Hematopoietic multipotent progenitor cell (in vitro differentiated cells): ENCODE measurements at regions not wholly inside any gene's neighbourhood (a gene's known extent, or its start where the extent isn't known, plus 50 kb on each side); places are given as distances from the start of the nearest gene placed in this dataset.
"Not testable (repeated sequence)": the region's sequence is repeated elsewhere in the genome, so short reads cannot be mapped to it uniquely, and the experiment has no call there.

Experiments used
- DNase-seq, 3 donors: peaks; one replicate each; pipeline ENCODE4 v3.0.0-alpha.2; 2011 to 2015; ENCODE audit warnings: low read depth in 2 of 3, low spot score in 2 of 3

- no peak for DNase-seq
Measured at GRCh38 chr18:65671621-65672415, 79.0 kb upstream of the CDH7 start.

- not testable (repeated sequence) for DNase-seq
Measured at GRCh38 chr18:65670145-65670544, 80.7 kb upstream of the CDH7 start.

GRCh38 chr18:65661391-65661790, 89.4 kb upstream of the CDH7 start:
- DNase-seq: no peak

GRCh38 chr18:65659912-65660311, 90.9 kb upstream of the CDH7 start:
- no peak for DNase-seq

DNA sequence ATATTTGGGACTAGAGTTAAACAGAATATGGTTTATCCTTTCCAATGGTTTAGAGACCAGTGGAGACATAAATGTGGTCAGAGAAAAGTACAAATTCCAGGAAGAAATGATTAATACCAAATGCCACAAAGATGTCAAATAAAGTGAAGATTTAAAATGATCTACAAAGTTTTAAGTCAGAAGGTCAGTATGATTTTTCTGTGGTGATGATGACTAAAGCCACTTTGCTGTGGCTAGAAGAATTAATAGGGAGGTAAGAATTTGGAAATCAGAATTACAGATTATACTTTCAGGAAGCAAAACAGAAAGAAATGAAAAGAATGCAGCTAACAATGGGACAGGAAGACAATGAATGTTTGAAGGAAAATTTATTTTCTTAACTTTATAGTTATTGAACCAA, 91.5 kb upstream of the CDH7 start:
- no peak for DNase-seq

DNA sequence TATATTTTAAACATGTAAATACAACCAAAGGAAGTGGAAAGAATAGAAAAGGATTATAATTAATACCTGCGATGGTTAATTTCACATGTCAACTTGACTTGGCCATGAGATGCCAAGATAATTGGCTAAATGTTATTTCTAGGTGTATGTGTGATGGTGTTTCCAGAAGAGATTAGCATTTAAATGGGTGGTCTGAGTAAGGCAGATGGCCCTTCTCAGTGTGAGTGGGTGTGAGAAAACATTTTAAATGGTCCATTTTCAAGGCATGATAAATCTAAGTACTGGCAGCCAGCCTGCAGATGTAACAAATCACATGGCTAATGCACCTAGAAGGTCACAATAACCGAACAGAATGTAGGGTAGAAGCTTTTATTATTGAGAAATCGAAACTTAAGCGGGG, 99.6 kb upstream of the CDH7 start:
- DNase-seq: no peak

DNA sequence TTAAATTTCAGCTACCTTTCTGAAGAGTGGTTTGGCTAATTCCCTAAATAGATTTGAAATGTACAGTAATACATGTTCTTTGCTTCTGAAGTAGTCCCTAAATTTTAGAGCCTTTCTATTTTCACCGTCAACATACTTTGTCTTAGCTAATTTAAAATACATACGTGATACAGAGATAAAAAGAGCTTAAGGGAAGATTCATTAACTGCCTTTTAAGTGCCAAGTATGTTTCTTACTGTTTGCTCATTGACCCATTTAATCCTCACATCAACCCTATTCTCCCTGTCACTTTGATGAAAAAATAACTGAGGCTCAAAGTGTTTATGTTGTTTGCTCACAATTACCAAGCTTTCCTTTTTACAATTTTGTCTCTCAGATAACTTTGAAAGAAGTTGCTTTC, 118.6 kb upstream of the CDH7 start:
- DNase-seq: no peak

- no peak for DNase-seq
Measured at GRCh38 chr18:65631766-65632165, 119.0 kb upstream of the CDH7 start.

DNA sequence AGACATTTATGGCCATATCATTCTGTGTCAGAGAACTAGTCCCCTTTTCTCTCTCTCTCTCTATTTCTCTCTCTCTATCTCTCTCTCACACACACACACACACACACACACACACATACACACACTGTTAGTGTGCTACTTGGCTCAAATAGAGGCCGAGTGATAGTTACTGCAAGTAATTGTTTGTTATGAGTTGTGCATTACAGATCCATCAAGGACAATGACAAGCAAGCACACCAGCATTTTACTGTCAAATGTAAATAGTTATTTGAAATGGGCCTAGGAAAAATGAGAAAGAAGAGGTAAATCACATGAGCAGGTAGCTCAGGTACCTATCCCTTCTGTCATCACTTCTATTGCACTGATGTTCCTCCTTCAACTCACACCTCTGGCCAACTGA, 122.4 kb upstream of the CDH7 start:
- no peak for DNase-seq

DNA sequence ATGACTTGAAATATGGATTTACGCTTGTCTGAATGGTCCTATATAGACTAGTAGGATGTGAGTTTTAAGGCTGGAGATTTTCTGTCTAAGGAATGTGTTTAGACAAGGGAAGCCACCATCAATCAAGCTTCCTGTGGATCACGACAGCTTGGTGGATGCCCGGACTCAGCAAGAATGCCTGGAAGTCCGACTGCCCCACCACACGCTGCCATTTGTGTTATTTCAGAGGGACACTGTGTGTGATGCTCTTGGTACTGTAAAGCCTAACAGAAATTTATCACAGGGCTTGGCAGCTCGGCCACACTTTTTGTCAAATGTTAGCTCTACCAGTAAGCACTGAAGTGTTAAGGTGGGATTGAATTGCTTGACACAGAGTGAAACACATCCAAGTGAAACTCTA, 127.1 kb upstream of the CDH7 start:
- DNase-seq: no peak

GRCh38 chr18:65622436-65622835, 128.4 kb upstream of the CDH7 start:
- no peak for DNase-seq

DNA sequence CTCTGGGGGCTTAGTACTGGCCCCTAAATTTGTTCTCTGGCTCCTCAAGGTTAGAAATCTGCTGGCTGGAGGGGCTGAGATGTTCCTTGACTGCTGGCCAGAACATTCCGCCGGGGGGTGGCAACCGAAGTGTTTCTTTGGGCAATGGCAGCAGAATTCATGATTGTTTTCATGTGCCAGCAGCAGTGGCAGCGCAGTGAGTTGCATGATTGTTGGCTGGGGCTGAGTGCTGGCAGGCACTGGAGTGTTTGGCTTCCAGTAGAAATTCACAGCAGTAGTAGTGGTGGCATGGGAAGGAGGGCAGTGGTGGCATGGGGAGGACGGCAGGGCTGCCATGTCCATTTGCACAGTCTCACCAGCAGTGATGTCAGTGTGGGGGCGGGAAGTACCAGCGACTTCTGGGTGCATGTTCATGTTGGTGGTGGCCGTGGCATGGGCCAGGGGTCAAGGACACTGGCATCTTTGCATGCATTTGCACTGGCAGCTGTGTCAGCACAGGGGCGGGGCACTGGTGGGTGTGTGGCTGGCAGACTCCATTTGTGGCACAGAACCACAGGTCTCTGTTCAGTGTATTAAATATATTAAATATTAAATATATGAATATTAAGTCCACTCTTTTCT, 130.6 kb upstream of the CDH7 start:
- no peak for DNase-seq

GRCh38 chr18:65610939-65611338, 139.9 kb upstream of the CDH7 start:
- no peak for DNase-seq

- no peak for DNase-seq
Measured at GRCh38 chr18:65608471-65608870, 142.3 kb upstream of the CDH7 start.

DNA sequence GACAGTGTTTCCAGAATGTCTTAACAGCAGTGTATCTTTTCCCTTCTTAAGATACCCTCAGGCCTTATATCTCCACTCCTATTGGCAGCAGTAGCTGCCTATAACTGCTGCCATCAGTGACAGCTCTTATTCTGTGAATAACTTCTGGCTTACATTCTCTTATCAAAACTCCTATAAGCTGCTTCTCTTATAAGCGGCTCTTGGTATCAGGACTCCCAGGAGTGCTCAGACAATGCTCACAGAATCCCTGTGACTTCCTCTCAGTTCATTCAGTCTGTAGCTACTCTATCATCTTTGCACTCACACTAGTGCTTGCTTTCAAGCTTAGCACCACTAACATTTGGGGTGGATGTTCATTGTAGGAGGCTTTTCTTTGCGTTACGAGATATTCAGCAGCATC, 143.7 kb upstream of the CDH7 start:
- no peak for DNase-seq

DNA sequence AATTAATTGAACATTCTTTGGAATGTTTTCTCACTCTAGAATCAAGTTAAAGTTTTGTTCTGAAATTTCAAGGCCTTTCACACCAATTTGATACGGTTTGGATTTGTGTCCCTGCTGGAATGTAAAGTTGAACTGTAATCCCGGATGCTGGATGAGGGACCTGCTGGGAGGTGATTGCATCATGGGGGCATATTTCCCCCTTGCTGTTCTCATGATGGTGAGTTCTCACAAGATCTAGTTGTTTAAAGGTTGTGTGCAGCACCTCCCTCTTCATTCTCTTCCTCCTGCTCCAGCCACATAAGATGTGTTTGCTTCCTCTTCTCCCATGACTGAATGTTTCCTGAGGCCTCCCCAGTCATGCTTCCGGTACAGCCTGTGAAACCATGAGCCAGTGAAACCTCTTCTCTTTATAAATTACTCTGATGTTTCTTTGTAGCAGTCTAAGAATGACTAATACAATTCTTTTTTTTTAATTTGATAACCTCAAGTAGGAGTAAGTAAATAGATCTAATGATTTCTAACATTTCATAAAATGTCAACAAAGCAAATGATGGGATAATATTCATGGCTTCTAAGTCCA, 144.2 kb upstream of the CDH7 start:
- peak in 1 of 3 donors; percentile 8 for DNase-seq

- not testable (repeated sequence) for DNase-seq
Measured at GRCh38 chr18:65605352-65605751, 145.5 kb upstream of the CDH7 start.

DNA sequence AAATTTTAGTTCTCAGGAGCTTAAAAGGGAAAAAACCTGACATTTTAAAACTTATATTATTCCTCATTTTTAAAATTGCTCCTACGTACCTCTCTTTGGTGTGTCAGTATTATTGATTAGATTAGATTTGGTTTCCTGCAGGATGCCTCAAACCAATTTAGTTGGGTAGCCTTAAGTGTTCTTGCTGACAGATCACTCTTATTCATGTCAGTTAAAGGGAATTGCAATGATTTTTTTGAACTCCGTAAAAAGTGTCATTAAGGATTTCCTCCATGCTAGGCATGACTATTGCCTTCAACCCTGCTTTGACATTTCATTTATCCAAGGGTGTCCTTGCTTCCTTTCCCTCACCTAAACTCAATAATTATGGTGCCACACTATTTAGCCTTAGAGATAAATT, 149.0 kb upstream of the CDH7 start:
- no peak for DNase-seq

- no peak for DNase-seq
Measured at GRCh38 chr18:65592435-65592834, 158.4 kb upstream of the CDH7 start.

DNA sequence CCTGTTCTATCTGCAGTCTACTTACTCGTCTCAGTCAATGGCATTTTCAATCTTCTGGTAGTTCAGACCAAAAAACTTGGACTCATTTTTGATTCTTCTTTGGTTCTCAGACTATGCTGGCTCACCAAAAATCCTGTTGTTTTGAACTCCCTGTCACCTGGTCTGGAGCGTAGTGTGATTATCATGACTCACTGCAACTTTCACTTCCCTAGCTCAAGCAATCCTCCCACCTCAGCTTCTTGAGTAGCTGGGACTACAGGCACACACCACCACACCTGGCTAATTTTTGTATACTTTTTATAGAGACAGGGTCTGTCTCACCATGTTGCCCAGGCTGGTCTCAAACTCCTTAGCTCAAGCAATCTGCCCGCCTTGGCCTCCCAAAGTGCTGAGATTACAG, 163.3 kb upstream of the CDH7 start:
- DNase-seq: no peak

DNA sequence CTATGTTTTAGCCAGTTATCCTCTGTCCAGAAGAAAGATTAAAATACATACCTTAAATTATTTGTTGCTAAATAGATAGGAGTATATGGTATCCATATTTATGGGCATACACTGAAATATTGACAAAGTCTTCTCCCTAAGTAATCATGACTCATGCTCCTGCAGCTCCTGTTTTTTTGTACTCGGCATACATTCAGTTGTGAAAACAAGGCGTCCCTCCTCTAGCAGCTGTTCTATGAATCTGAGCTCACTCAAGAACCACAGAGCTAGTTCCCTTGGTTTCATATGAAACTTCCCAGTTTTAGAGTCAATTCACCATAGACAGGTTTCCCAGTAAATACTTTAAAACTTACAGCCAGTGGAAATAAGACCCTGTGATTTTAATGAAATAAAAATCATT, 168.7 kb upstream of the CDH7 start:
- DNase-seq: not testable (repeated sequence)

DNA sequence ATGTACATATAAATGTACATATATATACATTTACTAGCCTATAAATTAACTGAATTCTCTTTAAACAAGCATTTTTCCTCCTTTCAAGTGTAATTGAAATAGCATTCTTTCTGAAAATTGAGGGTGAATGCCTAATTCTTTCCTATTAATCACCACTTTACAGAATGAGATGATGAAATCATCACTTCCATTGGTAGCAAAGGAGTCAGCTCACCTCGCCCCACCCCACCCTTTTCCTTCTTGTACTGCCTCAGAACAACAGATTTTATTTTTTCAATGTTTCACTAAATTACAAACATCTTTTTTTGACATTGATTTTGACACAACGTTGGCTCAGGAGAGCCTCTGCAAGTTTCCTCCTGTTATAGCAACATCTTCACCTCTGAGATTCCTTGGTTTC, 181.9 kb upstream of the CDH7 start:
- no peak for DNase-seq
